ENCODE measurements at regions not wholly inside any gene's neighbourhood (a gene's known extent, or its start where the extent isn't known, plus 50 kb on each side); places are given as distances from the start of the nearest gene placed in this dataset.

GRCh38 chr9:106634183-106634582 is 228.8 kb upstream of the ZNF462 start:
- FAIRE-seq (no peak), DNase-seq (ENCODE audit: low read depth, low spot score) (no peak)
- Histone ChIP-seq H3K27me3 (ENCODE audit: control insufficient read depth, extremely low read depth, insufficient read depth, low read length) (no peaks in the 10 kb centered on the region), H3K36me3 (ENCODE audit: control insufficient read depth in 2 of 2, extremely low read depth in 1 of 2, insufficient read depth in 2 of 2, low read length in 2 of 2) (no peaks in the 10 kb centered on the region), H4K20me1 (ENCODE audit: control insufficient read depth, extremely low read depth, insufficient read depth, low read length) (no peaks in the 10 kb centered on the region), H3K4me2 (ENCODE audit: control insufficient read depth, extremely low read depth, insufficient read depth, low read depth, low read length) (no peak overlapping the region), H3K4me1 (ENCODE audit: control insufficient read depth, extremely low read depth, insufficient read depth, low read length) (peaks cover 18% of the 10 kb centered on the region), H2AFZ (ENCODE audit: control insufficient read depth, low read length) (no peak overlapping the region), H3K9me3 (ENCODE audit: control insufficient read depth, low read depth, low read length) (no peaks in the 10 kb centered on the region), H3K9ac (ENCODE audit: control insufficient read depth, extremely low read depth, insufficient read depth, low read length) (no peak overlapping the region), H3K79me2 (ENCODE audit: control insufficient read depth, insufficient read depth, low read length) (no peaks in the 10 kb centered on the region), H3K4me3 (ENCODE audit: control insufficient read depth in 2 of 3, extremely low read depth in 1 of 3, insufficient read depth in 2 of 3, low read depth in 1 of 3, low read length in 3 of 3) (no peak overlapping the region), H3K27ac (ENCODE audit: control insufficient read depth, insufficient read depth, low read length) (no peak overlapping the region), H3K9me1 (ENCODE audit: control insufficient read depth, extremely low read depth, insufficient read depth, low read length) (no peaks in the 10 kb centered on the region)
- no peak for TF ChIP-seq CTCF (optimal IDR thresholded peaks at IDR 0.05 in 1 of 3, IDR thresholded peaks at IDR 0.05 in 1 of 3, conservative IDR thresholded peaks at IDR 0.05 in 1 of 3; ENCODE audit: extremely low read depth in 1 of 3, insufficient read depth in 2 of 3, low read length in 3 of 3)
- TF ChIP-seq EZH2 (IDR thresholded peaks at IDR 0.05; ENCODE audit: low read length): no peak
- dilution Hi-C loops (cut with MboI; ENCODE audit: extremely low pct_ligation_motif_present, low sequenced_read_pairs): no loop called here

DNA sequence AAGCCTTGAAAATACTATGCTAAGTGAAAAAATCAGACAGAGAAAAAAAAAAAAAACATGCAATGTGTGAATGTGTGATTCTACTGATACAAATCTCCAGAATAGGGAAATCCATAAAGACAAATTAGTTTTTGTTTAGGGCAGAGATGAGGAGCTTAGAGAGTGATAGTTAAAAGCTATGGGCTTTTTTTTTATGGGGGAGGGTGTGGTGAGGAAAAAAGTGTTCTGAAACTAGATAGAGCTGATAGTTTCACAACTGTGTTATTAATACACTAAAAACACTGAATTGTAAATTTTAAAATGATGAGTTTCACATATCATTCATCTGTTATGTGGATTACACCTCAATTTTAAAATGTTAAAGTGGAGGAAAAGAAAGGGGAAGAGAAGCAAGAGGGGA is 228.3 kb upstream of the ZNF462 start:
- TF ChIP-seq CTCF (optimal IDR thresholded peaks at IDR 0.05 in 1 of 3, IDR thresholded peaks at IDR 0.05 in 1 of 3, conservative IDR thresholded peaks at IDR 0.05 in 1 of 3; ENCODE audit: extremely low read depth in 1 of 3, insufficient read depth in 2 of 3, low read length in 3 of 3): no peak
- TF ChIP-seq EZH2 (IDR thresholded peaks at IDR 0.05; ENCODE audit: low read length): no peak
- H3K4me2 ChIP-seq (ENCODE audit: control insufficient read depth, extremely low read depth, insufficient read depth, low read depth, low read length): no peak overlapping the region
- FAIRE-seq (no peak), DNase-seq (ENCODE audit: low read depth, low spot score) (no peak)
- H3K9me3 ChIP-seq (ENCODE audit: control insufficient read depth, low read depth, low read length): no peaks in the 10 kb centered on the region
- H3K4me1 ChIP-seq (ENCODE audit: control insufficient read depth, extremely low read depth, insufficient read depth, low read length): peaks cover 18% of the 10 kb centered on the region
- H3K36me3 ChIP-seq (ENCODE audit: control insufficient read depth in 2 of 2, extremely low read depth in 1 of 2, insufficient read depth in 2 of 2, low read length in 2 of 2): no peaks in the 10 kb centered on the region
- no peak overlapping the region for H3K9ac ChIP-seq (ENCODE audit: control insufficient read depth, extremely low read depth, insufficient read depth, low read length)
- H3K79me2 ChIP-seq (ENCODE audit: control insufficient read depth, insufficient read depth, low read length): no peaks in the 10 kb centered on the region
- H3K4me3 ChIP-seq (ENCODE audit: control insufficient read depth in 2 of 3, extremely low read depth in 1 of 3, insufficient read depth in 2 of 3, low read depth in 1 of 3, low read length in 3 of 3): no peak overlapping the region
- no peak overlapping the region for H3K27ac ChIP-seq (ENCODE audit: control insufficient read depth, insufficient read depth, low read length)
- H3K27me3 ChIP-seq (ENCODE audit: control insufficient read depth, extremely low read depth, insufficient read depth, low read length): no peaks in the 10 kb centered on the region
- H4K20me1 ChIP-seq (ENCODE audit: control insufficient read depth, extremely low read depth, insufficient read depth, low read length): no peaks in the 10 kb centered on the region
- dilution Hi-C loops (cut with MboI; ENCODE audit: extremely low pct_ligation_motif_present, low sequenced_read_pairs): no loop called here
- H2AFZ ChIP-seq (ENCODE audit: control insufficient read depth, low read length): no peak overlapping the region
- H3K9me1 ChIP-seq (ENCODE audit: control insufficient read depth, extremely low read depth, insufficient read depth, low read length): no peaks in the 10 kb centered on the region
